Epidermal melanocyte (primary cell): ENCODE measurements at regions not wholly inside any gene's neighbourhood (a gene's known extent, or its start where the extent isn't known, plus 50 kb on each side); places are given as distances from the start of the nearest gene placed in this dataset.

Experiments
- DNase-seq: peaks from one replicate; pipeline ENCODE4 v3.0.0; 2011; ENCODE audit warnings: low spot score; ENCODE audit not compliant: insufficient read length

GRCh38 chr1:30516485-30516858, 206.9 kb downstream of the MATN1 start:
- no peak for DNase-seq

DNA sequence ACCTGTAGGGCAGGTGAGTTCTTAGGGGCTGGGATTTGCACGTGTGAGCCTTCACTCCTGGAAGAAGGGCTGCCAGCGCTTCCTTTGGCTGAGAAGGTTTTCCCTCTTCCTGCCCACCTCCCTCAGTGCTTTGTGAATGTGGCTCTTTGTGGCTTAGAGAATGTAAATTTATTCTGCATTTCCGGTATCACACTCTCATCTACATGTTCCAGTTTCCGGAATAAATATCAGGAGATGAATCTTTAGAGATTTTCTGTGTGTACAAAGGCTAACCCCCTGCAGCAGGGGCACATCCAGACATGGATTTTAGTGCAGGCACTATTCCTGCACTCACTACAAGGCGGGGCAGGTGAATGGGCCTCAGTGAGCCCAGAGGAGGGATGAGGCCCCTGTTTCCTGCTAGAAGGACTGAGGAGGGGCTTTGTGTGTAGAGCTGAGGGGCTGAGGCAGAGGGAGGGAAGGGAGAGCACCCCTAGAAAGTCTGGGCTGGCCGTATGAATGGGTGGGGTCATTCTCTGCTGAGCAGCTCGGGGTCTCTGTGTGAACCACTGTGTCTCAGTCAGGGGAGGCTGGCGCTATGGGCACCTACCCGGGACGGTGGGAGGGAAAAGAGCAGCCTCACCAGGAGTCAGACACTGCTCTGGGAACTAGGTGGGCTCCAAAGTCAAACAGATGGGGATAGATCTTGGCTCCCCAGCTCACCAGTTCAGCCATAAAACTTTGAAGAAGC, 207.5 kb downstream of the MATN1 start:
- DNase-seq = no peak

DNA sequence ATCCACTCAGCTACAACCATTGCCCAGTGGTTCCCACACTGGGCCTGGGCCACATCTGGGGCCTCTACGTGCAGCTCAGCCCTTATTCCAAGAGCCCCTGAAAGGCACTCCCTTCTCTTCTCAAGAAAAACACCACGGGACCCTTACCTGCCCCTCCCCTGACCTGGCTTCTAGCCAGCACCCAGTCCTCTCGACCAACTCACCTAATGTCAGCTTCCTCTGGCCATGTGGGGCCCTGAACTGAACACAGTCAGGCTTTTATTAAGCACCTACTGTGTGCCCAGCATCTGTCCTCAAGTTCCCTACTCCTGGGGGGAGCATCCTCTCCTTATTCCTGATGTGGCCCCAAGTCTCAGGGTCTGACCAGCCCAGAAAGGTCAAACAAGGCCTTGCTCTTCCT, 208.4 kb downstream of the MATN1 start:
- no peak for DNase-seq

GRCh38 chr1:30514137-30514654, 209.2 kb downstream of the MATN1 start:
- no peak for DNase-seq

DNA sequence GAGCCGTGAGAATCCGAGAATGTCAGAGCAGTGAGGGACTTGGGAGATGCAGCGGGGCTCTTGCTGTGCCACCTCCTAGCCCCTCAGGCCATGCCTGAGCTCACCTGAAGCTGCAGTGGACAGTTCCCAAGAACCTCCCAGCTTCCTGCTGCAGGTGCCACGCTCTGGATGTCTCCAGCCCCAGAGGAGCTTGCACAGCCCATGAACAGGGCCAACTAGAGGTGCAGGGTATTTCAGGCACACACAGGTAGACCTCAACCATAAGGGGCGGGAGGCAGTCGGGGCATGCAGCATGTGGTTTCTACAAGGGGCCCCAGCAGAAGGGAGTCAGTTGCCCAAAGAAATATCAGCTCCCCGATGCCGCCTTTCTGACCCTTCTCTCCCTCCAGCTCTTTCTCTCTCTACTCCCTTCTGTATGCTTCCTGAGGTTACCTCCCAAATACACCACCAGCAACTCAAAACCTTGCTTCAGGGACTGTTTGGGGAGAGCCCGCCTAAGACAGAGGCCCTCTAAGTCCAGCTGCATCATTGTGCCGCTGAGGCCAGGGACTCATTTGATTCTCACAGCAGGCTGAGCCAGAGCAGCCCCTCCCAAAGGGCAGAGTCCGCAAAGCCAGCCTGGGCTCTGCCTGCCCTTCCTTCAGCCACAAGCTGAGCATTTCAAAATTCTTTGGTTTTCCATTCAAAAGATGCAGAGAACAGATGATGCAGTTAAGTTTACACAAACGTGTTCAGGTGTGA, 209.8 kb downstream of the MATN1 start:
- DNase-seq = no peak

GRCh38 chr1:30512914-30513265, 210.5 kb downstream of the MATN1 start:
- no peak for DNase-seq

DNA sequence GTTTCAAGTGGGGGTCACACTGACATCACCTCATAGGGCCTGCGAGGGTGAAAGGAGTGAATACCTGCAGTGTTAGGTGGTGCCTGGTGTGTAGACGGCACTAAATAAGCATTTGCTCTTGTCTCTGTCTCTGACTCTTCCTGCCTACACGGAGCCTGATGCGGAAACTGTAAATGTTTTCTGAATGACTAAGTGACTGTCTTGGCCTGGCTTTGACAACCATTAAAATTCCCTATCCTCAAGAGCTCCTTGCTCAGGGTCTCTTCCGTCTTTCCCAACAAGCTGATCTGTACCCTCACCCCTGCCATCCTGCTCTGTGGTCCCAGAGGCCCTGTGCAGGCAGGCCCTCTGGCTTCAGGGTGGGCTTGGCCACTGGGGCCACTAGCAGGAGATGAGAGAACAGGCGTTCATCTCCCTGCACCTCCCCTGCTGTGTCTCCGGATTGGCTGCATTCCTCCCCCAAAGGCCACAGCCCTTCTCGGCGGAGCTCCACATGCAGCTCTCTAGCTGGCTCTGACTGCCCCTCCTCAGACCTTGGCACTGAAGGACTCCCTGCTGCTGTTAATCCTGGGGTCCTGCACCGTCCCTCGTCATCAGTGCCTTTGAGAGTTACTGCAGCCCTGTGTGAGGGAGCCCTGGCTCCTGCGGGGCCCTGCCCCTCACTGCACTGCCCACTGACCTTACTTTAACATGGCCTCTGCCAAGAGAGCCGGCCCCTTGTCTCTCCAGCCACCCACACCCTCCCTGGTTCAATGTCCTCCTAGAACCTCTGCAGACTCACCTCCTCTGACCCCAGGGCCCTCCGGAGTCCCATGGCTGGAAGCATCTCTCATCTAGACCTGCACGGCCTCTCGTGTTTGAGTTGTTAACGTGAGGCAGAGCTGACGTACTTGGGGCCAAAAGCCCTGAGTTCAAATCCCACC, 211.1 kb downstream of the MATN1 start:
- DNase-seq = no peak

- DNase-seq = no peak
Measured at GRCh38 chr1:30511563-30511962, 211.8 kb downstream of the MATN1 start.

DNA sequence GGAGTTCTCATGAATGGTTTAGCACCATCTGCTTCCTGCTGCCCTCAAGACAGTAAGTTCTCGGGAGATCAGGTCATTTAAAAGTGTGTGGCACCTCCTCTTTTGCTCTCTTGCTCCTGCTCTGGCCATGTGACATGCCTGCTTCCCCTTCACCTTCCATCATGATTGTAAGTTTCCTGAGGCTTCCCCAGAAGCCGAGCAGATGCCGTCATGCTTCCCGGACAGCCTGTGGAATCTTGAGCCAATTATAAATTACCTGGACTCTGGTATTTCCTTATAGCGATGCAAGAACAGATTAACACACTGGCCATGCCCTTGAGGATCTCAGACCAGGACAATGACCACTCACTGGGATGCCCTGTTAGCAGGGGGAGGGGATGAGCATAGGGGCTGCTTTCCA, 212.3 kb downstream of the MATN1 start:
- DNase-seq = no peak

- no peak for DNase-seq
Measured at GRCh38 chr1:30509670-30510069, 213.7 kb downstream of the MATN1 start.

DNA sequence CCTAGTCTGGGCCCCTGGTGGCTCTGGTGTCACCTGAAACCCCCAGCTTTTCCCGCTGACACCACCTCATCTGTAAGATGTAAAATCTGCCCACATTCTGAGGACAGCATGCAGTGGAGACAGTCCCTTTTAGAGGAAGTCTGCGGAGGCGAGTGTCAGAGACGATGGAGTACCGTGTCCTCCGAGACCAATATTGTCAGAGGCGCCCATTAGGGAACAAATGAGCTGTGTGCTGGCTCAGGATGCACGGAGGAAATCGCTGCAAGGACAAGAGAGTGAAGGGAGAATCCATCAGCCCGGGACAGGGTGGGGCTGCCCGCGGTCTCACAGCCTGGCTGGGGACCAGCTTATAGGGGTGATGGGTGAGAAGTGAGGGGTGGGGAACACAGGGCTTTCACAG, 214.8 kb downstream of the MATN1 start:
- no peak for DNase-seq

DNA sequence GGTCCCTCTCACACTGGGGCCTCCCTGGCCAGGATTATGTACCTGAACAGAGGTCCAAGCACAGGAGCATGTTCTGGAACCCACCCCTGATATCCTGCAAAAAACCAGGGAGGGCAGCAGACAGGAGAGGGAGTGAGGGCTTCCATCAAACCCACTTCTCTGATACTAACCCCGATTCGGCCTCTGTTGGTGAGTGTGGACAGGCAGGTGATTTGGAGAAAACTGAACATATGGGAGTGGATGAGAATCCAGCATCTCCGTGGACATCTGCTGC, 215.3 kb downstream of the MATN1 start:
- DNase-seq = no peak

DNA sequence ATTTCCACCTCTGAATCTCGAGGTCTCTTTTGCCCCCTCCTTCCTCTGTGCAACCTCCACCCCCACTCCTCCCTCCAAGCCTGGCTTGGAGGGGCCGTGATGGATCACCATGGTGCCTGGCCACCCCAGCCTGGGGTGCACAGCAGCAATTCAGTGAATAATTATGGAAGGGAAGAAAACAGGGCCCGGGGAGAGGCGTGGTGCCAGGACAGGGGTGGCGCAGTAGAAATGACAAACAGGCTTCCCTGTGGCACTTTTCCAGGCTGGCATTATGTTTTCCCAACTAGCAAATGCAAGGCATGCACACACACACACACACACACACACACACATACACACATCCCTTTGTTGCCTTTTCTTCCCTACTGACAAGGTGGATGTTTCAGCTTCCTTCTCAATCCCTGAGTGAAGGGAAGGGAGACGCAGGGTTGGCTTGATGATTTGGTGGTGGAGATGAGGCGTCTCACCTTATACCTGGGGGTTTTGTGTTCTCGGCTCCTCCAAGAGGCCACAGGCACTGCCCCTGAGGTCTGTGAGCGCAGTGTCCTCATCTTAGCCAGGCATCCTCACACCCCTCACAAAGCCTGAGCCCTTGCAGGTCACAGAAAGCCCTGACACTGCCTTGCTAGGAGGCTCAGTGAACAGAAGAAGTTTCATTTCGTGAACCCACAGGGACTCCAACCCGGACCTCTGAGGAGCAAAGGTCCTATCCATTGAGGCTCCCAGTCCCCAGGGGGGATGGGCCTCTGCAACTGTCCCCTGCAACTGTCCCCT, 215.8 kb downstream of the MATN1 start:
- DNase-seq = no peak

- DNase-seq = no peak
Measured at GRCh38 chr1:30507016-30507312, 216.4 kb downstream of the MATN1 start.

GRCh38 chr1:30506291-30507015, 216.9 kb downstream of the MATN1 start:
- DNase-seq = no peak

DNA sequence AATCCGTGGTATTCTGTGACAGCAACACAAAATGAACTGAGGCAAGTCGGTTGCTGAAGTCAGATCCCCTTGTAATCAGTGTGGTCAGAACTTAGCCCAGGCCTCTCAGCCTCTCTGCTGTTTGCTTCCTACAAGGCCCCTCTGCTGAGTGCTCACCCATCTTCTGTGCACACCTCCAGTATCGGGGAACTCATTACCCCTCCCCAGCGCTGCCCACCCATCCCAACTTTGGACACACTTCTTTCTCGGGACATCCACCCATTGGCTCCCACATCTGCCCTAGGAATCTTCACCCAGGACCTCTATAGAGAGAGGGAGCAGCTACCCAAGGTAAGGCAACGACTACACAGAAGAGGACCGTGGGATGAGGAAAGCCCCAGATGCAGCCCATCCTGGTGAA, 217.5 kb downstream of the MATN1 start:
- DNase-seq = no peak

- DNase-seq = no peak
Measured at GRCh38 chr1:30492451-30492850, 230.9 kb downstream of the MATN1 start.

DNA sequence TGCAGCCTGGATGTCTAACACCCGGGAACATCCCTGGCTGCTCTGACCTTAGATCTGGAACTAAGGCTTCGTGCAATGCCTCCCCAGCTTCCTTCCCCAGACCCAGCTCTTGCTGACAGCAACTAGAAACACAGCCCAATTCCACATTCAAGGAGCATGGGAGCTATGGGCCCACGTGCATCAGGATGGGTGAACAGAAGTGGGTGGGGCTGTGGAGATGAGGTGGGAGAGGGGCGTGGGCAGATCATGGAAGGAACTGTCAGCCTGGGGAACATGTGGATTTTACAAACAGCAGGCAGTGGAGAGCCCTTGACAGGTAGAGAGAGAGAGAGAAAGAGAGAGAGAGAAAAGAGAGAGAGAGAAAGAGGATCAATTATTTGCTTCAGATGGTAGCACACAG, 231.6 kb downstream of the MATN1 start:
- DNase-seq = no peak

- DNase-seq = no peak
Measured at GRCh38 chr1:30490554-30491053, 232.8 kb downstream of the MATN1 start.

DNA sequence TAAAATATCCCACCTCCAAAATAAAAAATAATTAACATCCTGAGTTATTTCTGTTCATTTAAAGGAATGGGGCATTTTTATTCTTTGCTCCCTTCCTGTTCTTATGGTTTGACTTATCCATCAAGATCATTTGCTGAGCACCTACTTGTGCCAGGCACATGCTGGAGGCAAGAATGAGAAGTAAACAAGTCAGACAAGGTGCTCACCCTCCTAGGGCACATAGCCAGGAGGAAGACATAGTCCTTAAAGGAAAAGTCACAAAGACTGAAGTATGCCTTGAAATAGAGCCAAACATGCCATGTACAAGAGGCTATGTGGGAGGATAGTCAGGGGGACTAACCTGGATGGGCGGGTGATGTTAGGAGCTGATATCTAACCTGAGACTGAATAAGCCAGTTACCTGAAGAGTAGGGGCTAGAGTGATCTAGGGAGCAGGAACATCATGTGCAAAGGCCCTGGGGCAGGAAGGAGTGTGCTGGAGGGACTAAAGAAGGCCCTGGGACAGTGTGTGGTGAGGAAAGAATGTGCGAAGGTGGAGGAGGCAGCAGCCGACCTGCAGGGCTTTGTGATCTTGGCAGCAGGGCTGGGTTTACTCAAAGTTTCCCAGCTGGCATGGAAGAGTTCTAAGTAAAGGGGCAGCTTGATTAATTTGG, 233.5 kb downstream of the MATN1 start:
- no peak for DNase-seq
